Astrocyte (in vitro differentiated cells and primary cell): ENCODE measurements at regions not wholly inside any gene's neighbourhood (a gene's known extent, or its start where the extent isn't known, plus 50 kb on each side); places are given as distances from the start of the nearest gene placed in this dataset.
A peak's percentile ranks its signal among the peaks of the same experiment; 100 is the strongest.

Source experiments
- DNase-seq: peaks from one replicate; pipeline ENCODE4 v3.0.0-alpha.2; 2010; ENCODE audit warnings: low read depth
- FAIRE-seq: peaks from 2 replicates; lab custom pipeline; 2011; peaks lifted over from hg19 to GRCh38; lab: Jason Lieb, UNC
- H2AFZ ChIP-seq: 2 replicates; pipeline ENCODE4 v1.6.0; 2012; ENCODE audit warnings: low read depth, low read length, inconsistent platforms
- H3K27ac ChIP-seq: 2 replicates; pipeline ENCODE4 v1.5.1; 2011; ENCODE audit warnings: low read depth, low read length, inconsistent platforms
- H3K27me3 ChIP-seq: 2 replicates; pipeline ENCODE4 v1.6.0; 2011; ENCODE audit warnings: low read length, inconsistent platforms; ENCODE audit not compliant: insufficient read depth
- H3K36me3 ChIP-seq: 2 replicates; pipeline ENCODE4 v1.5.1; 2011; ENCODE audit warnings: low read length, inconsistent platforms; ENCODE audit not compliant: insufficient read depth
- H3K4me1 ChIP-seq: 2 replicates; pipeline ENCODE4 v1.5.1; 2011; ENCODE audit warnings: low read length, inconsistent platforms; ENCODE audit not compliant: insufficient read depth
- H3K4me2 ChIP-seq: 2 replicates; pipeline ENCODE4 v1.6.0; 2012; ENCODE audit warnings: low read length, inconsistent platforms
- H3K4me3 ChIP-seq: 2 replicates; pipeline ENCODE4 v1.5.1; 2011; ENCODE audit warnings: low read depth, mild to moderate bottlenecking, low read length, inconsistent platforms; ENCODE audit not compliant: insufficient read depth
- H3K79me2 ChIP-seq: 2 replicates; pipeline ENCODE4 v1.6.0; 2012; ENCODE audit warnings: mild to moderate bottlenecking, low read length, inconsistent platforms; ENCODE audit not compliant: insufficient read depth
- H3K9ac ChIP-seq: 2 replicates; pipeline ENCODE4 v1.6.0; 2012; ENCODE audit warnings: mild to moderate bottlenecking, low read length, inconsistent platforms
- H3K9me3 ChIP-seq: 2 replicates; pipeline ENCODE4 v1.5.1; 2012; ENCODE audit warnings: low read depth, mild to moderate bottlenecking, low read length, inconsistent platforms; ENCODE audit not compliant: insufficient read depth
- H4K20me1 ChIP-seq: 2 replicates; pipeline ENCODE4 v1.6.0; 2012; ENCODE audit warnings: low read length, inconsistent platforms; ENCODE audit not compliant: insufficient read depth
- H3K27ac Mint-ChIP-seq: one replicate; pipeline ENCODE4 v1.8.0; 2021; ENCODE audit warnings: mild to moderate bottlenecking, mixed read lengths; ENCODE audit not compliant: unreplicated experiment
- H3K27me3 Mint-ChIP-seq: one replicate; pipeline ENCODE4 v1.8.0; 2021; ENCODE audit warnings: low read depth, mixed read lengths; ENCODE audit not compliant: unreplicated experiment
- H3K36me3 Mint-ChIP-seq: one replicate; pipeline ENCODE4 v1.8.0; 2021; ENCODE audit warnings: low read depth, mixed read lengths; ENCODE audit not compliant: unreplicated experiment
- H3K4me1 Mint-ChIP-seq: one replicate; pipeline ENCODE4 v1.8.0; 2021; ENCODE audit warnings: low read depth, mixed read lengths; ENCODE audit not compliant: unreplicated experiment
- H3K4me3 Mint-ChIP-seq: one replicate; pipeline ENCODE4 v1.8.0; 2021; ENCODE audit warnings: mild to moderate bottlenecking, moderate library complexity, mixed read lengths; ENCODE audit not compliant: unreplicated experiment
- H3K9me3 Mint-ChIP-seq: one replicate; pipeline ENCODE4 v1.8.0; 2021; ENCODE audit warnings: mild to moderate bottlenecking, mixed read lengths; ENCODE audit not compliant: unreplicated experiment
- CTCF ChIP-seq: IDR thresholded peaks from 2 replicates; pipeline ENCODE4 v1.5.1; 2011; ENCODE audit warnings: low read depth, mild to moderate bottlenecking, inconsistent platforms, low read length, moderate library complexity; ENCODE audit not compliant: insufficient read depth
- EZH2 ChIP-seq: IDR thresholded peaks from 2 replicates; pipeline ENCODE4 v1.6.1; 2012; ENCODE audit warnings: mild to moderate bottlenecking, low read length, inconsistent platforms; ENCODE audit not compliant: insufficient read depth

- Mint-ChIP-seq H3K4me3 (no peak overlapping the region), H3K27ac (no peak overlapping the region), H3K9me3 (peaks cover 4% of the 10 kb centered on the region), H3K4me1 (peaks cover 8% of the 10 kb centered on the region), H3K36me3 (no peaks in the 10 kb centered on the region), H3K27me3 (no peaks in the 10 kb centered on the region)
- no peak overlapping the region for H2AFZ ChIP-seq
- H3K4me1 ChIP-seq = no peaks in the 10 kb centered on the region
- no peak overlapping the region for H3K27ac ChIP-seq
- DNase-seq (no peak), FAIRE-seq (no peak)
- H3K79me2 ChIP-seq = no peaks in the 10 kb centered on the region
- no peak overlapping the region for H3K9ac ChIP-seq
- no peak overlapping the region for H3K4me3 ChIP-seq
- no peak overlapping the region for H3K4me2 ChIP-seq
- no peaks in the 10 kb centered on the region for H4K20me1 ChIP-seq
- no peaks in the 10 kb centered on the region for H3K36me3 ChIP-seq
- TF ChIP-seq EZH2 (no peak), CTCF (peak; percentile 6)
- H3K9me3 ChIP-seq = no peaks in the 10 kb centered on the region
- H3K27me3 ChIP-seq = no peaks in the 10 kb centered on the region
Observed at GRCh38 chr9:106560540-106560939, 302.4 kb upstream of the ZNF462 start.

- peaks cover 8% of the 10 kb centered on the region for H3K9me3 Mint-ChIP-seq
- peaks cover 21% of the 10 kb centered on the region for H3K4me1 Mint-ChIP-seq
- Histone ChIP-seq H3K4me2 (no peak overlapping the region), H3K27me3 (no peaks in the 10 kb centered on the region), H4K20me1 (no peaks in the 10 kb centered on the region), H3K79me2 (no peaks in the 10 kb centered on the region), H3K27ac (no peak overlapping the region), H3K4me1 (no peaks in the 10 kb centered on the region), H3K4me3 (no peak overlapping the region), H3K36me3 (no peaks in the 10 kb centered on the region), H3K9me3 (no peaks in the 10 kb centered on the region), H3K9ac (no peak overlapping the region), H2AFZ (no peak overlapping the region)
- DNase-seq (no peak), FAIRE-seq (no peak)
- H3K27ac Mint-ChIP-seq = no peak overlapping the region
- H3K4me3 Mint-ChIP-seq = no peak overlapping the region
- H3K27me3 Mint-ChIP-seq = no peaks in the 10 kb centered on the region
- no peak for TF ChIP-seq CTCF
- TF ChIP-seq EZH2 = no peak
- no peaks in the 10 kb centered on the region for H3K36me3 Mint-ChIP-seq
Observed at GRCh38 chr9:106575823-106576222, 287.1 kb upstream of the ZNF462 start.

GRCh38 chr9:106576232-106576760, 286.7 kb upstream of the ZNF462 start:
- Histone ChIP-seq H3K27me3 (no peaks in the 10 kb centered on the region), H3K9me3 (no peaks in the 10 kb centered on the region), H3K4me1 (no peaks in the 10 kb centered on the region), H3K79me2 (no peaks in the 10 kb centered on the region), H3K9ac (no peak overlapping the region), H3K27ac (no peak overlapping the region), H3K4me2 (no peak overlapping the region), H3K36me3 (no peaks in the 10 kb centered on the region), H4K20me1 (no peaks in the 10 kb centered on the region), H3K4me3 (no peak overlapping the region), H2AFZ (no peak overlapping the region)
- no peak for TF ChIP-seq CTCF
- no peak for TF ChIP-seq EZH2
- DNase-seq = no peak
- peaks cover 21% of the 10 kb centered on the region for H3K4me1 Mint-ChIP-seq
- no peak for FAIRE-seq
- H3K27ac Mint-ChIP-seq = peak overlapping the region; percentile 75
- H3K9me3 Mint-ChIP-seq = peaks cover 3% of the 10 kb centered on the region
- no peak overlapping the region for H3K4me3 Mint-ChIP-seq
- no peaks in the 10 kb centered on the region for H3K36me3 Mint-ChIP-seq
- H3K27me3 Mint-ChIP-seq = no peaks in the 10 kb centered on the region
